Smooth muscle cell (in vitro differentiated cells): ENCODE measurements at regions not wholly inside any gene's neighbourhood (a gene's known extent, or its start where the extent isn't known, plus 50 kb on each side); places are given as distances from the start of the nearest gene placed in this dataset.

ENCODE experiments used
- DNase-seq: peaks from one replicate; lab custom pipeline; 2025; ENCODE audit not compliant: unreplicated experiment; lab: John Stamatoyannopoulos, UW
- H2AFZ ChIP-seq: fragments of 200-600 bp; sonication (generic); 2 replicates; pipeline ENCODE4 v1.6.0; 2016; ENCODE audit warnings: antibody characterized with exemption, low read depth, mild to moderate bottlenecking
- H3F3A ChIP-seq: fragments of 200-600 bp; sonication (generic); 2 replicates; pipeline ENCODE4 v1.6.0; 2017; ENCODE audit warnings: antibody characterized with exemption, low read depth
- H3K27ac ChIP-seq: fragments of 200-600 bp; sonication (generic); 2 replicates; pipeline ENCODE4 v1.5.1; 2016; ENCODE audit warnings: low read depth, mild to moderate bottlenecking
- H3K27me3 ChIP-seq: fragments of 200-600 bp; sonication (generic); 2 replicates; pipeline ENCODE4 v1.6.1; 2016; ENCODE audit warnings: low read depth, mild to moderate bottlenecking
- H3K36me3 ChIP-seq: fragments of 200-600 bp; sonication (generic); 2 replicates; pipeline ENCODE4 v1.5.1; 2016; ENCODE audit warnings: low read depth
- H3K4me1 ChIP-seq: fragments of 200-600 bp; sonication (generic); 2 replicates; pipeline ENCODE4 v1.5.1; 2016; ENCODE audit warnings: low read depth
- H3K4me2 ChIP-seq: fragments of 200-600 bp; sonication (generic); 2 replicates; pipeline ENCODE4 v1.6.0; 2016; ENCODE audit warnings: mild to moderate bottlenecking
- H3K4me3 ChIP-seq: fragments of 200-600 bp; sonication (generic); 2 replicates; pipeline ENCODE4 v1.5.1; 2016; ENCODE audit warnings: mild to moderate bottlenecking
- H3K79me2 ChIP-seq: fragments of 200-600 bp; sonication (generic); 2 replicates; pipeline ENCODE4 v1.6.0; 2016; ENCODE audit warnings: low read depth, mild to moderate bottlenecking
- H3K9ac ChIP-seq: fragments of 200-600 bp; sonication (generic); 2 replicates; pipeline ENCODE4 v1.6.0; 2016; ENCODE audit warnings: low read depth
- H3K9me3 ChIP-seq: fragments of 200-600 bp; sonication (generic); replicated peaks from 2 replicates; pipeline ENCODE4 v1.5.1; 2016; ENCODE audit warnings: low read depth
- H4K20me1 ChIP-seq: fragments of 200-600 bp; sonication (generic); 2 replicates; pipeline ENCODE4 v1.6.0; 2016; ENCODE audit warnings: low read depth
- CTCF ChIP-seq: fragments of 200-600 bp; sonication (generic); IDR thresholded peaks from 2 replicates; pipeline ENCODE4 v1.5.1; 2017; ENCODE audit warnings: borderline replicate concordance, mild to moderate bottlenecking, antibody characterized with exemption; ENCODE audit not compliant: insufficient read depth, poor library complexity, severe bottlenecking
- WGBS: methylation state at CpG from one replicate; pipeline ENCODE4 v1.1.7; 2016; ENCODE audit warnings: low lambda C conversion rate; 5-methylcytosine and 5-hydroxymethylcytosine counted together

GRCh38 chr14:53606203-53606602 is 350.4 kb downstream of the BMP4 start:
- no peak overlapping the region for H2AFZ ChIP-seq

GRCh38 chr14:53605562-53605961 is 351.1 kb downstream of the BMP4 start:
- H3K79me2 ChIP-seq: no peaks in the 10 kb centered on the region
- no peak for DNase-seq
- no peaks in the 10 kb centered on the region for H4K20me1 ChIP-seq
- no peak overlapping the region for H3K4me2 ChIP-seq
- no peaks in the 10 kb centered on the region for H3K4me1 ChIP-seq
- no peaks in the 10 kb centered on the region for H3K36me3 ChIP-seq
- H2AFZ ChIP-seq: no peak overlapping the region
- H3F3A ChIP-seq: no peaks in the 10 kb centered on the region
- H3K9me3 ChIP-seq: no peaks in the 10 kb centered on the region
- no peak for TF ChIP-seq CTCF
- no peaks in the 10 kb centered on the region for H3K27me3 ChIP-seq
- no peak overlapping the region for H3K9ac ChIP-seq
- no peak overlapping the region for H3K4me3 ChIP-seq
- no peak overlapping the region for H3K27ac ChIP-seq

More at GRCh38 chr14:53606203-53606602, 350.4 kb downstream of the BMP4 start:
- H4K20me1 ChIP-seq: no peaks in the 10 kb centered on the region
- H3F3A ChIP-seq: no peaks in the 10 kb centered on the region
- no peak overlapping the region for H3K4me2 ChIP-seq
- DNase-seq: no peak
- H3K4me3 ChIP-seq: no peak overlapping the region
- no peaks in the 10 kb centered on the region for H3K9me3 ChIP-seq
- H3K4me1 ChIP-seq: no peaks in the 10 kb centered on the region
- H3K9ac ChIP-seq: no peak overlapping the region
- H3K79me2 ChIP-seq: no peaks in the 10 kb centered on the region
- H3K27me3 ChIP-seq: no peaks in the 10 kb centered on the region
- WGBS: 88% methylated on average over 1 of the region's 1 CpG
- no peak for TF ChIP-seq CTCF
- H3K27ac ChIP-seq: no peak overlapping the region
- no peaks in the 10 kb centered on the region for H3K36me3 ChIP-seq

- Histone ChIP-seq H3K27ac (no peak overlapping the region), H3K36me3 (no peaks in the 10 kb centered on the region), H4K20me1 (no peaks in the 10 kb centered on the region), H3K4me1 (no peaks in the 10 kb centered on the region), H3F3A (no peaks in the 10 kb centered on the region), H3K4me2 (no peak overlapping the region), H2AFZ (no peak overlapping the region), H3K9ac (no peak overlapping the region), H3K9me3 (no peaks in the 10 kb centered on the region), H3K79me2 (no peaks in the 10 kb centered on the region), H3K4me3 (no peak overlapping the region), H3K27me3 (no peaks in the 10 kb centered on the region)
- DNase-seq: no peak
- WGBS: 98% methylated on average over 5 of the region's 5 CpGs
- TF ChIP-seq CTCF: no peak
These were observed 352.6 kb downstream of the BMP4 start for GRCh38 chr14:53603994-53604393.

- H2AFZ ChIP-seq: no peak overlapping the region
- H3K9ac ChIP-seq: no peak overlapping the region
- H3K9me3 ChIP-seq: no peaks in the 10 kb centered on the region
- no peaks in the 10 kb centered on the region for H3K27me3 ChIP-seq
- no peaks in the 10 kb centered on the region for H3K79me2 ChIP-seq
- no peaks in the 10 kb centered on the region for H3K4me1 ChIP-seq
- no peaks in the 10 kb centered on the region for H4K20me1 ChIP-seq
- no peak overlapping the region for H3K27ac ChIP-seq
- no peak overlapping the region for H3K4me3 ChIP-seq
- no peak for DNase-seq
- TF ChIP-seq CTCF: no peak
- no peaks in the 10 kb centered on the region for H3F3A ChIP-seq
- WGBS: 95% methylated on average over 1 of the region's 1 CpG
- H3K4me2 ChIP-seq: no peak overlapping the region
- no peaks in the 10 kb centered on the region for H3K36me3 ChIP-seq
These were observed 355.2 kb downstream of the BMP4 start for GRCh38 chr14:53601409-53601808.
